Uterus (tissue), 3 donors: ENCODE measurements at regions not wholly inside any gene's neighbourhood (a gene's known extent, or its start where the extent isn't known, plus 50 kb on each side); places are given as distances from the start of the nearest gene placed in this dataset.

Experiments
- DNase-seq, 2 donors: peaks; one replicate each; pipeline ENCODE4 v3.0.0-alpha.2; 2019 to 2020
- H3K27ac ChIP-seq, 2 donors: fragments of 200-600 bp; sonication (generic); 1 replicate in 1 of 2; 2 replicates in 1 of 2; pipeline ENCODE4 v1.5.1; 2016 to 2018
- H3K27me3 ChIP-seq, 2 donors: fragments of 200-600 bp; sonication (generic); one replicate each; pipeline ENCODE4 v1.5.1; 2018 to 2019; ENCODE audit warnings: control low read depth in 1 of 2
- H3K36me3 ChIP-seq, 2 donors: fragments of 200-600 bp; sonication (generic); one replicate each; pipeline ENCODE4 v1.5.1; 2019; ENCODE audit warnings: control low read depth in 1 of 2
- H3K4me1 ChIP-seq, 2 donors: fragments of 200-600 bp; sonication (generic); one replicate each; pipeline ENCODE4 v1.5.1; 2018 to 2019; ENCODE audit warnings: control low read depth in 1 of 2
- H3K4me3 ChIP-seq, 2 donors: fragments of 200-600 bp; sonication (generic); 1 replicate in 1 of 2; 2 replicates in 1 of 2; pipeline ENCODE4 v1.5.1; 2018 to 2019; ENCODE audit warnings: mild to moderate bottlenecking in 1 of 2
- H3K9me3 ChIP-seq, 2 donors: fragments of 200-600 bp; sonication (generic); one replicate each; pipeline ENCODE4 v1.5.1; 2019; ENCODE audit warnings: control low read depth in 1 of 2
- CTCF ChIP-seq, 4 experiments: fragments of 200-600 bp in 2 of 4; fragments of 450-650 bp in 2 of 4; sonication (generic) in 2 of 4; IDR thresholded peaks; one replicate each; pipeline ENCODE4 v1.5.1; 2016 to 2019; ENCODE audit warnings: antibody characterized with exemption in 4 of 4, mild to moderate bottlenecking in 2 of 4, moderate library complexity in 1 of 4
- POLR2A ChIP-seq, 2 donors: fragments of 450-650 bp; IDR thresholded peaks; one replicate each; pipeline ENCODE4 v1.6.1; 2016; ENCODE audit warnings: antibody characterized with exemption in 2 of 2, mild to moderate bottlenecking in 1 of 2, moderate library complexity in 1 of 2
- intact Hi-C: fragments of 100-400 bp; cut with DNase I; formaldehyde crosslinking; loops from one replicate; pipeline ENCODE4 v1.15.1; 2023; ENCODE audit warnings: low total_unique reads
- donor health status: DM: yes; HTN: yes; CAD: no.

DNA sequence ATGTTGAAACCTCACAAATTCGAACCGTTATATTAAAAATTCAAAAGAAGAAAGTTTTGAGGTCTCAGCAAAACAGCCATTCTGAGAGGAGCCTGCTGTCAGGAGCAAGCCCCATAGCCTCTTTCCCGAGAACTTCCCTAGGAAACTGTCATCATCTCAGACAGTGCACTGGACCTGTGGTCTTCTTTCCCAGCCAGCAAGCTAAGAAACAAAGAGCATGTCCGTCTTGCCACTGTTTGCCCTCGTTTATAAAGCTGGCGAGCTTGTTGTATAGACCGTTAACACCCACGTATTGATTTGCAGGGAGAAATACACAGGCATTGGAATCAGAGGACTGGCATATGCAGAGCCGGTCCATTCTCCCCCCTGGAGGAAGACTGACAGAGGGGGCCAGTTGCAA lies 407.0 kb downstream of the NPHP4 start:
- Histone ChIP-seq H3K27me3 (no peaks in the 10 kb centered on the region), H3K36me3 (no peaks in the 10 kb centered on the region), H3K4me1 (no peaks in the 10 kb centered on the region), H3K9me3 (no peaks in the 10 kb centered on the region), H3K4me3 (no peak overlapping the region), H3K27ac (no peak overlapping the region)
- TF ChIP-seq POLR2A (IDR thresholded peaks at IDR 0.05) (no peak), CTCF (IDR thresholded peaks at IDR 0.05) (no peak)
- no peak for DNase-seq
- intact Hi-C loops: no loop called here

DNA sequence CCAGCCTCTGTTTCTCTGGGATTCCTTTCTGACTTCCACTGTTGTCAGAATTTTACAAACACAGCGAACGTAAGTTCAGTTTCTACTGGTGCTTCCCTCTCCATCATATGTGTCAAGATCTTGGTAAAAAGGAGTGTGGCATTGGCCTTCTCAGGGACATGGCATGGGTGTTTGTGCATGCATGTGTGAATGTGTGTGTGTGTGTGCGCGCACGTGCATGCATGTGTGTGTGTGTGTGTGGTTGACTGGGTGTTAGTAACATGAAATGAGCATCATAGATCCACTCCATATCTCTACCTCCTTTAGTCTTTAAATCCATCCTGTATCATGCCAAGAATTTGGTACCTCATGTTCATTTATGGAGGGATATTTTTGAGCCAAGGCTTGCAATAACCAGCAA lies 411.3 kb downstream of the NPHP4 start:
- no peak for DNase-seq
- H3K4me3 ChIP-seq: no peak overlapping the region
- H3K27me3 ChIP-seq: no peaks in the 10 kb centered on the region
- no peaks in the 10 kb centered on the region for H3K9me3 ChIP-seq
- TF ChIP-seq CTCF (IDR thresholded peaks at IDR 0.05) (no peak), POLR2A (IDR thresholded peaks at IDR 0.05) (no peak)
- H3K4me1 ChIP-seq: no peaks in the 10 kb centered on the region
- H3K27ac ChIP-seq: no peak overlapping the region
- no peaks in the 10 kb centered on the region for H3K36me3 ChIP-seq
- intact Hi-C loops: no loop called here

- no peak for TF ChIP-seq POLR2A (IDR thresholded peaks at IDR 0.05)
- TF ChIP-seq CTCF (IDR thresholded peaks at IDR 0.05): no peak
- H3K4me3 ChIP-seq: no peak overlapping the region
- H3K27ac ChIP-seq: no peak overlapping the region
- intact Hi-C loops: no loop called here
- H3K9me3 ChIP-seq: no peaks in the 10 kb centered on the region
- no peaks in the 10 kb centered on the region for H3K27me3 ChIP-seq
- no peaks in the 10 kb centered on the region for H3K4me1 ChIP-seq
- H3K36me3 ChIP-seq: no peaks in the 10 kb centered on the region
- no peak for DNase-seq
Measured at GRCh38 chr1:5579966-5580365, 412.3 kb downstream of the NPHP4 start.

DNA sequence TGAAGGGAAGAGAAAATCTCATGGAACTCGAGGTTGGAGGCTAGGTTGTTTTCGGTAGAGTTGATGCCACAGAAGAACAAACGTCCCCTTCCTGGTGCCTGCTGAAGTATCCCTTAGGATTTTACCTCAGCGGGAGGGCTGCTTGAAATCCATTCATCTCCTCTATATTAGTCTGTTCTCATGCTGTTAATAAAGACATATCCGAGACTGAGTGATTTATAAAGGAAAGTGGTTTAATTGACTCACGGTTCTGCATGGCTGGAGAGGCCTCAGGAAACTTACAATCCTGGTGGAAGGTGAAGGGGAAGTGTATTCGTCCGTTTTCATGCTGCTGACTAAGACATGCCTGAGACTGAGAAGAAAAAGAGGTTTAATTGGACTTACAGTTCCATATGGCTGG lies 413.5 kb downstream of the NPHP4 start:
- DNase-seq: no peak
- no peak overlapping the region for H3K4me3 ChIP-seq
- intact Hi-C loops: no loop called here
- TF ChIP-seq CTCF (IDR thresholded peaks at IDR 0.05) (no peak), POLR2A (IDR thresholded peaks at IDR 0.05) (no peak)
- no peaks in the 10 kb centered on the region for H3K27me3 ChIP-seq
- no peaks in the 10 kb centered on the region for H3K4me1 ChIP-seq
- no peaks in the 10 kb centered on the region for H3K9me3 ChIP-seq
- no peaks in the 10 kb centered on the region for H3K36me3 ChIP-seq
- no peak overlapping the region for H3K27ac ChIP-seq

- H3K4me1 ChIP-seq: no peaks in the 10 kb centered on the region
- H3K27me3 ChIP-seq: no peaks in the 10 kb centered on the region
- no peaks in the 10 kb centered on the region for H3K36me3 ChIP-seq
- no peak for DNase-seq
- TF ChIP-seq CTCF (IDR thresholded peaks at IDR 0.05): no peak
- TF ChIP-seq POLR2A (IDR thresholded peaks at IDR 0.05): no peak
- no peak overlapping the region for H3K4me3 ChIP-seq
- H3K27ac ChIP-seq: no peak overlapping the region
- intact Hi-C loops: no loop called here
- H3K9me3 ChIP-seq: no peaks in the 10 kb centered on the region
Measured at GRCh38 chr1:5577255-5578040, 414.8 kb downstream of the NPHP4 start.
